ENCODE measurements at regions not wholly inside any gene's neighbourhood (a gene's known extent, or its start where the extent isn't known, plus 50 kb on each side); places are given as distances from the start of the nearest gene placed in this dataset.

DNA sequence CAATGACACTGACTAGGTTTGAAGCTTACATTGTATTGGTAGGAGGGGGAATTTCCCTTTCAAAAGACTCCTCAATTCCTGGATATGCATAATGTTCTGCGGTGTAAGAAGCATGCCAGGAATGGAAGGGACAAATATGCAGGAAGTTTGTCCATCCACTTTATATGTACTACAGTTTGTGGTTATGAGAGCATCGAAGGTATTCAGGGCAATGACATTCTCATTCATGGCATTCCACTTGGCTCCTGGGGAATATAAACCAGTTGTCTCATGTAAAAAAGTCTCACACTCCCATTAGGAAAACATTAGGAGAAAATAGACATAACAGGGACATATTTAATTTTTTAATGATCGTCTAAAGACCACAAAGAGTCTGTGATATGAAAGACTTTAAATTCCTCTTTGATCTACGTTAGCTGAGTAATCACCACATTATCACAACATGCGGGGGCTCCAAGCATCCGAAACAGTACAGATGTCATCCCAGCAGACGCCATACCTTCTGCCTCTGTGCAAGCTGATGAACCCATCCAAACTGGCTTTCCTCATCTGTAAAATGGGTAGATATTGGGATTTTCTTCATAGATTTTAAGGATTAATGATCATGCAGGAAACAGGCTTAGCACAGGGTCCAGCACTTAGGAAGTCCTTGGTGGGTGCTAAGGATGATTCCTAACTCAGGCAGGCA lies 675.3 kb downstream of the INHBA start:
- Histone ChIP-seq H3K27ac (ENCODE audit: low read depth in 1 of 2, low read length in 2 of 2) (no peak overlapping the region), H3K4me3 (ENCODE audit: low read length) (no peak overlapping the region), H3K4me1 (ENCODE audit: insufficient read depth, low read length) (no peaks in the 10 kb centered on the region), H3K36me3 (ENCODE audit: insufficient read depth, low read length) (no peaks in the 10 kb centered on the region), H3K27me3 (ENCODE audit: control insufficient read depth in 1 of 2, insufficient read depth in 2 of 2, low read length in 2 of 2) (no peaks in the 10 kb centered on the region), H3K9me3 (ENCODE audit: control insufficient read depth in 1 of 2, insufficient read depth in 1 of 2, low read length in 2 of 2) (peaks cover 0 to 4% of the 10 kb centered on the region in 2 experiments)
- H3K27ac Mint-ChIP-seq = no peak overlapping the region
- ChIA-PET CTCF (interaction anchor here (0.6 kb wide), 1 partner anchor 1715 kb away, joined by 3 read pairs; no protein-coding TSS in a partner anchor), POLR2A (no interaction called here)
- no peaks in the 10 kb centered on the region for H3K4me1 Mint-ChIP-seq (ENCODE audit: low read depth)
- intact Hi-C loops (cut with DNase I, micrococcal nuclease) = no loop called here
- H3K4me3 Mint-ChIP-seq = no peak overlapping the region
- H3K36me3 Mint-ChIP-seq (ENCODE audit: low read depth) = no peaks in the 10 kb centered on the region
- DNase-seq (no peak), ATAC-seq (ENCODE audit: poor library complexity) (no peak)
- no peaks in the 10 kb centered on the region for H3K9me3 Mint-ChIP-seq
- TF ChIP-seq, protein P1, sequence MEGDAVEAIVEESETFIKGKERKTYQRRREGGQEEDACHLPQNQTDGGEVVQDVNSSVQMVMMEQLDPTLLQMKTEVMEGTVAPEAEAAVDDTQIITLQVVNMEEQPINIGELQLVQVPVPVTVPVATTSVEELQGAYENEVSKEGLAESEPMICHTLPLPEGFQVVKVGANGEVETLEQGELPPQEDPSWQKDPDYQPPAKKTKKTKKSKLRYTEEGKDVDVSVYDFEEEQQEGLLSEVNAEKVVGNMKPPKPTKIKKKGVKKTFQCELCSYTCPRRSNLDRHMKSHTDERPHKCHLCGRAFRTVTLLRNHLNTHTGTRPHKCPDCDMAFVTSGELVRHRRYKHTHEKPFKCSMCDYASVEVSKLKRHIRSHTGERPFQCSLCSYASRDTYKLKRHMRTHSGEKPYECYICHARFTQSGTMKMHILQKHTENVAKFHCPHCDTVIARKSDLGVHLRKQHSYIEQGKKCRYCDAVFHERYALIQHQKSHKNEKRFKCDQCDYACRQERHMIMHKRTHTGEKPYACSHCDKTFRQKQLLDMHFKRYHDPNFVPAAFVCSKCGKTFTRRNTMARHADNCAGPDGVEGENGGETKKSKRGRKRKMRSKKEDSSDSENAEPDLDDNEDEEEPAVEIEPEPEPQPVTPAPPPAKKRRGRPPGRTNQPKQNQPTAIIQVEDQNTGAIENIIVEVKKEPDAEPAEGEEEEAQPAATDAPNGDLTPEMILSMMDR (IDR thresholded peaks at IDR 0.05) = no peak
- H3K27me3 Mint-ChIP-seq = no peaks in the 10 kb centered on the region

DNA sequence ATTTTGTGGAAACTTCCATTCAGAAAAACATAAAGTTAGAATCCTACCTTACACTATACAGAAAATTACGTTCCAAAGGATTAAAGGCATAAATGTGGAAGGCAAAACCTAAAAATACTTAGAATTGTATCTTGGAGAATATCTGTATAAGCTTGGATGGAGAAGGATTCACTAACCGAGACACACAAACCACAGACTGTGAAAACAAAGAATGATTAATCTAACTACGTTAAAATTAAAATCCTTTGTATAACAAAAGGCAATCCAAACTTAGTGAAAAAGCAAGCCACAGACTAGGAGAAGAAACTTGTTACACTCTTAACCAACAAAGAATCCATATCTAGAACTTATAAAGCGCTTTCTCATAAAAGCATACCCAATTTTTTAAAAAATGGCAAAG lies 678.8 kb downstream of the INHBA start:
- ChIA-PET POLR2A (no interaction called here), CTCF (no interaction called here)
- H3K4me3 Mint-ChIP-seq = no peak overlapping the region
- H3K27ac Mint-ChIP-seq = no peak overlapping the region
- intact Hi-C loops (cut with DNase I, micrococcal nuclease) = no loop called here
- no peaks in the 10 kb centered on the region for H3K9me3 Mint-ChIP-seq
- Histone ChIP-seq H3K4me3 (ENCODE audit: low read length) (no peak overlapping the region), H3K27me3 (ENCODE audit: control insufficient read depth in 1 of 2, insufficient read depth in 2 of 2, low read length in 2 of 2) (no peaks in the 10 kb centered on the region), H3K36me3 (ENCODE audit: insufficient read depth, low read length) (no peaks in the 10 kb centered on the region), H3K4me1 (ENCODE audit: insufficient read depth, low read length) (no peaks in the 10 kb centered on the region), H3K27ac (ENCODE audit: low read depth in 1 of 2, low read length in 2 of 2) (no peak overlapping the region), H3K9me3 (ENCODE audit: control insufficient read depth in 1 of 2, insufficient read depth in 1 of 2, low read length in 2 of 2) (peaks cover 0 to 4% of the 10 kb centered on the region in 2 experiments)
- H3K4me1 Mint-ChIP-seq (ENCODE audit: low read depth) = no peaks in the 10 kb centered on the region
- ATAC-seq (ENCODE audit: poor library complexity) (no peak), DNase-seq (no peak)
- H3K27me3 Mint-ChIP-seq = no peaks in the 10 kb centered on the region
- no peaks in the 10 kb centered on the region for H3K36me3 Mint-ChIP-seq (ENCODE audit: low read depth)
- TF ChIP-seq, protein P1 (IDR thresholded peaks at IDR 0.05) = no peak

DNA sequence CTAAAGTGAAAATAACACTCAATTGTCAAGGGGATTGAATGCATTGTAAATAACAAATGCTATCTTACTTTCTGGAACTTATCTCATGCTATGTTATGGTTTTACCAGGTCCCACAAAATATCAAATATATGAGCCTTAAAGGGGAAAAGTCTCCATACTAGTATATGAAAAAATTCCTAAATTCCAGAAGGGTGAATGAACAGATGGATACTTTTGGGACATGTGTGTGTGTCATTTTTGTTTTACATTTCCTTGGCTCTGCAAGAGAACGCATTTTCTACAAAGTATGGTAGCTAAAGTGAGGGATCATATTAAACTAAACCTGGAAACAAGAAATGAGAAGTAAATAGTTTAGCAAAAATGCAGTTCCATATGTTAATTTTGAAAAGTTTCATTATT lies 682.8 kb downstream of the INHBA start:
- POLR2A ChIA-PET = no interaction called here
- CTCF ChIA-PET = no interaction called here
- Histone ChIP-seq H3K9me3 (ENCODE audit: control insufficient read depth in 1 of 2, insufficient read depth in 1 of 2, low read length in 2 of 2) (peaks cover 0 to 4% of the 10 kb centered on the region in 2 experiments), H3K36me3 (ENCODE audit: insufficient read depth, low read length) (no peaks in the 10 kb centered on the region), H3K27ac (ENCODE audit: low read depth in 1 of 2, low read length in 2 of 2) (no peak overlapping the region), H3K4me3 (ENCODE audit: low read length) (no peak overlapping the region), H3K4me1 (ENCODE audit: insufficient read depth, low read length) (no peaks in the 10 kb centered on the region), H3K27me3 (ENCODE audit: control insufficient read depth in 1 of 2, insufficient read depth in 2 of 2, low read length in 2 of 2) (no peaks in the 10 kb centered on the region)
- Mint-ChIP-seq H3K4me1 (ENCODE audit: low read depth) (no peaks in the 10 kb centered on the region), H3K36me3 (ENCODE audit: low read depth) (no peaks in the 10 kb centered on the region), H3K27ac (no peak overlapping the region), H3K9me3 (peaks cover 2% of the 10 kb centered on the region), H3K27me3 (no peaks in the 10 kb centered on the region), H3K4me3 (no peak overlapping the region)
- TF ChIP-seq, protein P1 (IDR thresholded peaks at IDR 0.05) = no peak
- intact Hi-C loops (cut with DNase I, micrococcal nuclease) = no loop called here
- DNase-seq (no peak), ATAC-seq (ENCODE audit: poor library complexity) (no peak)
